CD4-positive, alpha-beta T cell treated with Interleukin-12 subunit alpha and Interleukin-12 subunit beta, for 1 hour (primary cell): ENCODE measurements at regions not wholly inside any gene's neighbourhood (a gene's known extent, or its start where the extent isn't known, plus 50 kb on each side); places are given as distances from the start of the nearest gene placed in this dataset.
A peak's percentile ranks its signal among the peaks of the same experiment; 100 is the strongest.

Experiments
- DNase-seq: peaks from one replicate; pipeline ENCODE4 v3.0.0-alpha.2; 2020

- no peak for DNase-seq
Measured at GRCh38 chr9:109549386-109549785, 51.3 kb upstream of the PTPN3 start.

GRCh38 chr9:109551651-109552050, 53.5 kb upstream of the PTPN3 start:
- DNase-seq, result no peak

GRCh38 chr9:109555215-109555614, 57.1 kb upstream of the PTPN3 start:
- no peak for DNase-seq

GRCh38 chr9:109556061-109556460, 58.0 kb upstream of the PTPN3 start:
- DNase-seq, result no peak

- DNase-seq, result no peak
Measured at GRCh38 chr9:109556786-109557185, 58.7 kb upstream of the PTPN3 start.

GRCh38 chr9:109557481-109557880, 59.4 kb upstream of the PTPN3 start:
- no peak for DNase-seq

- DNase-seq, result no peak
Measured at GRCh38 chr9:109558718-109559151, 60.6 kb upstream of the PTPN3 start.

GRCh38 chr9:109560470-109561132, 62.5 kb upstream of the PTPN3 start:
- DNase-seq, result no peak

- no peak for DNase-seq
Measured at GRCh38 chr9:109561137-109561536, 63.0 kb upstream of the PTPN3 start.

GRCh38 chr9:109568089-109568488, 70.0 kb upstream of the PTPN3 start:
- DNase-seq, result no peak

GRCh38 chr9:109568568-109569210, 70.6 kb upstream of the PTPN3 start:
- DNase-seq, result no peak

- DNase-seq, result peak; percentile 15
Measured at GRCh38 chr9:109574061-109574882, 76.2 kb upstream of the PTPN3 start.

GRCh38 chr9:109576762-109577161, 78.7 kb upstream of the PTPN3 start:
- DNase-seq, result no peak

- DNase-seq, result no peak
Measured at GRCh38 chr9:109579191-109579948, 81.3 kb upstream of the PTPN3 start.

GRCh38 chr9:109582386-109582785, 84.3 kb upstream of the PTPN3 start:
- DNase-seq, result no peak

GRCh38 chr9:109584205-109584604, 86.1 kb upstream of the PTPN3 start:
- no peak for DNase-seq

GRCh38 chr9:109585796-109586195, 87.7 kb upstream of the PTPN3 start:
- DNase-seq, result no peak

- no peak for DNase-seq
Measured at GRCh38 chr9:109586993-109587392, 88.9 kb upstream of the PTPN3 start.

- DNase-seq, result no peak
Measured at GRCh38 chr9:109588415-109588814, 90.3 kb upstream of the PTPN3 start.

GRCh38 chr9:109590966-109591365, 92.9 kb upstream of the PTPN3 start:
- DNase-seq, result no peak

GRCh38 chr9:109591691-109592090, 93.6 kb upstream of the PTPN3 start:
- no peak for DNase-seq

- no peak for DNase-seq
Measured at GRCh38 chr9:109593612-109594011, 95.5 kb upstream of the PTPN3 start.

GRCh38 chr9:109597496-109597895, 99.4 kb upstream of the PTPN3 start:
- DNase-seq, result no peak
